Upper lobe of left lung (tissue), 6 donors: ENCODE measurements at regions not wholly inside any gene's neighbourhood (a gene's known extent, or its start where the extent isn't known, plus 50 kb on each side); places are given as distances from the start of the nearest gene placed in this dataset.

Source experiments
- ATAC-seq, 2 donors: fragments of 200-7000 bp; cut with Tn5 transposase; one replicate each; pipeline ENCODE4 v1.9.1; 2022; ENCODE audit warnings: mild to moderate bottlenecking in 2 of 2, moderate library complexity in 2 of 2; ENCODE audit not compliant: low FRiP score in 2 of 2
- DNase-seq, 2 donors: peaks; one replicate each; pipeline ENCODE4 v3.0.0-alpha.2; 2019 to 2020
- H3K27ac ChIP-seq, 4 donors: fragments of 200-600 bp; sonication (generic); one replicate each; pipeline ENCODE4 v1.5.1; 2016 to 2019
- H3K27me3 ChIP-seq, 4 donors: fragments of 200-600 bp; sonication (generic); one replicate each; pipeline ENCODE4 v1.5.1; 2017 to 2019
- H3K36me3 ChIP-seq, 4 donors: fragments of 200-600 bp; sonication (generic); one replicate each; pipeline ENCODE4 v1.5.1; 2016 to 2019
- H3K4me1 ChIP-seq, 4 donors: fragments of 200-600 bp; sonication (generic); one replicate each; pipeline ENCODE4 v1.5.1; 2018 to 2019
- H3K4me3 ChIP-seq, 4 donors: fragments of 200-600 bp; sonication (generic); one replicate each; pipeline ENCODE4 v1.5.1; 2017 to 2019; ENCODE audit warnings: mild to moderate bottlenecking in 2 of 4, moderate library complexity in 1 of 4
- H3K9me3 ChIP-seq, 4 donors: fragments of 200-600 bp; sonication (generic); one replicate each; pipeline ENCODE4 v1.5.1; 2018 to 2019
- EP300 ChIP-seq, 4 donors: sonication (generic); formaldehyde crosslinking; IDR thresholded peaks; one replicate each; pipeline ENCODE4 v1.5.1; 2017; ENCODE audit warnings: antibody characterized with exemption in 4 of 4, control low read depth in 2 of 4
- POLR2A ChIP-seq, 4 donors: fragments of 450-650 bp; IDR thresholded peaks; one replicate each; pipeline ENCODE4 v1.5.1; 2016 to 2017; ENCODE audit warnings: antibody characterized with exemption in 4 of 4, mild to moderate bottlenecking in 2 of 4
- POLR2AphosphoS5 ChIP-seq, 2 donors: sonication (generic); formaldehyde crosslinking; IDR thresholded peaks; one replicate each; pipeline ENCODE4 v1.5.1; 2017; ENCODE audit warnings: antibody characterized with exemption in 2 of 2
- WGBS, 2 donors: methylation state at CpG; one replicate each; pipeline ENCODE4 v1.1.5; 2017 to 2018; 5-methylcytosine and 5-hydroxymethylcytosine counted together
- TF ChIP-seq, protein P1 (sequence below), 6 experiments: fragments of 450-650 bp in 4 of 6; fragments of 200-600 bp in 2 of 6; sonication (generic) in 2 of 6; IDR thresholded peaks; one replicate each; pipeline ENCODE4 v1.5.1; 2016 to 2019; ENCODE audit warnings: antibody characterized with exemption in 6 of 6
- donor health status: DM: no; HTN: no; CAD: no; lungs with moderate emphysema.
- donor health status: DM: no; HTN: yes; CAD: no; lungs with severe emphysema.

DNA sequence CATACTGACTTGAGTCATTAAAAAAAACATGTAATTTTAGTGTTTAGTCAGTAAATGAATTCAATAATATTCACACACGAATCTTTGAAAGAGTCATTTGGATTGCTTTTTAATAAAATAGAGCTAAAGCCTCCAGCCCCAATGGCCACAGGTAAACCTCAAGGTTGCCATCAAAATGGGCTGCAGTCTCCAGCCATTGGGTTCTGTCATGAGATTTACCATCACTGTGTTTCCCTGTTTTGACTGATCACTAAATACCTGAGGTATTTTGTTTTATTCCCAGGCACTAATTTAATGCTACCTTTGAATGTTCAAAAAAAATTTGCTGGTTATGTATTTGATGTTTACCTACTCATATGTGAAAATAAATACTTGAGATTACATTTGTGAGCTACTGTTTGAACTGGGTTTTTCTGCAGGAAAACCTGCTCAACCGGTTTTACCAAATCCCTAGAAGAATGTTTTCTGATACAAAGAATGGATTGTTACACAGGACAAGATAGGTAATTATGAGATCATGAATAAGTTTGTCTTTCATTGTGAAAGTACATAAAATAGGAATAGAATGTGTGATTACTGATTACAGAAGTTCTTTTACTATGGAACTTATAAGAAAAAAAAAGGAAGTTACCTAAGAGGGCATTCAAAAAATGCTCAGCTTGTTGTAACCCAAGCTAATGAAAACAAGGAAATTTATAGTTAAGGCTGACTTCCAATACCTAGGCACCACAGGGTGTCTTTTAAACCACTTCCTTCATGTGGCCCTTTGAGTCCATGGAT lies 391.3 kb downstream of the EFNB2 start:
- H3K27ac ChIP-seq: peak overlapping the region in 3 of 4 donors; percentile 12 to 37 (median 34)
- no peak for ATAC-seq
- DNase-seq: no peak
- H3K36me3 ChIP-seq: no peaks in the 10 kb centered on the region
- no peaks in the 10 kb centered on the region for H3K9me3 ChIP-seq
- 52 to 57% methylated on average over 2 of the region's 2 CpGs for WGBS, 2 donors
- peaks cover 0 to 11% (median 3%) of the 10 kb centered on the region in 4 donors for H3K4me1 ChIP-seq
- TF ChIP-seq, protein P1, sequence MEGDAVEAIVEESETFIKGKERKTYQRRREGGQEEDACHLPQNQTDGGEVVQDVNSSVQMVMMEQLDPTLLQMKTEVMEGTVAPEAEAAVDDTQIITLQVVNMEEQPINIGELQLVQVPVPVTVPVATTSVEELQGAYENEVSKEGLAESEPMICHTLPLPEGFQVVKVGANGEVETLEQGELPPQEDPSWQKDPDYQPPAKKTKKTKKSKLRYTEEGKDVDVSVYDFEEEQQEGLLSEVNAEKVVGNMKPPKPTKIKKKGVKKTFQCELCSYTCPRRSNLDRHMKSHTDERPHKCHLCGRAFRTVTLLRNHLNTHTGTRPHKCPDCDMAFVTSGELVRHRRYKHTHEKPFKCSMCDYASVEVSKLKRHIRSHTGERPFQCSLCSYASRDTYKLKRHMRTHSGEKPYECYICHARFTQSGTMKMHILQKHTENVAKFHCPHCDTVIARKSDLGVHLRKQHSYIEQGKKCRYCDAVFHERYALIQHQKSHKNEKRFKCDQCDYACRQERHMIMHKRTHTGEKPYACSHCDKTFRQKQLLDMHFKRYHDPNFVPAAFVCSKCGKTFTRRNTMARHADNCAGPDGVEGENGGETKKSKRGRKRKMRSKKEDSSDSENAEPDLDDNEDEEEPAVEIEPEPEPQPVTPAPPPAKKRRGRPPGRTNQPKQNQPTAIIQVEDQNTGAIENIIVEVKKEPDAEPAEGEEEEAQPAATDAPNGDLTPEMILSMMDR (IDR thresholded peaks at IDR 0.05): no peak
- no peak for TF ChIP-seq EP300 (IDR thresholded peaks at IDR 0.05)
- no peak for TF ChIP-seq POLR2AphosphoS5 (IDR thresholded peaks at IDR 0.05)
- TF ChIP-seq POLR2A (IDR thresholded peaks at IDR 0.05): no peak
- no peaks in the 10 kb centered on the region for H3K27me3 ChIP-seq
- no peak overlapping the region for H3K4me3 ChIP-seq

DNA sequence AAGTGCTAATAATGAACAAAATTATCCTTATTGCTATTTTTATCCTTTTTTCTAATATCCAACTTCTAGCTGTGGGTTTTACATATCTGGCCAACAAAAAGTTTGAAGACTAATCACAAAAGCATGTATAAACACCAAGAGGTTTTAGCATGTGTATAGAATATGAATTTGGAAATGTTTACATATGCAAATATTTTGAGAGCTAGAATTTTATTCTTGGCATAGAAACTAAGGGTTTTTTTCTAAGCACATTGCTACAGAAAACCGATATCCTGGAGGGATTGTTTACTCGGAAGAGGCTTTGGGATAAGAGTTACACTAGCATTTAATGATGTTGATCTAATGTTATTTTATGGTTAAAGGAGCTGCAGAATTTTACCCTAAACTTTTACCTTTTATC lies 392.1 kb downstream of the EFNB2 start:
- no peaks in the 10 kb centered on the region for H3K27me3 ChIP-seq
- no peak for ATAC-seq
- H3K27ac ChIP-seq: no peak overlapping the region
- 44 to 63% methylated on average over 2 of the region's 2 CpGs for WGBS, 2 donors
- no peaks in the 10 kb centered on the region for H3K36me3 ChIP-seq
- H3K4me1 ChIP-seq: peaks cover 0 to 11% (median 3%) of the 10 kb centered on the region in 4 donors
- no peak for TF ChIP-seq POLR2AphosphoS5 (IDR thresholded peaks at IDR 0.05)
- TF ChIP-seq, protein P1 (IDR thresholded peaks at IDR 0.05): no peak
- TF ChIP-seq EP300 (IDR thresholded peaks at IDR 0.05): no peak
- TF ChIP-seq POLR2A (IDR thresholded peaks at IDR 0.05): no peak
- no peaks in the 10 kb centered on the region for H3K9me3 ChIP-seq
- DNase-seq: no peak
- no peak overlapping the region for H3K4me3 ChIP-seq

DNA sequence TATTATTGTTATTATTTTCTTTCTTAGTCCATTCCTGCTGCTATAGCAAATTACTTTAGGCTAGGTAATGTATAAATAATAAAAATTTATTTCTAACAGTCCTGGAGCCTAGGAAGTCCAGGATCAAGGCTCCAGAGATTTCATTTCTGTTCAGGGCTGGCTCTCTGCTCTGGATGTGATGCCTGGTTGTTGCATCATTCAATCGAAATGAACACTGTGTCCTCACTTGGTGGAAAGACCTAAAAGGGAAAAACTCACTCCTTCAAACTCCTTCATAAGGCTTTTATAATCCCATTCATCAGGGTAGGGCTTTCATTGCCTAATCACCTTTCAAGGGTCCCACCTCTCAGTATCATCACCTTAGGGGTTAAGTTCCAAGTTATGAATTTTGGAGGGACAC lies 395.0 kb downstream of the EFNB2 start:
- TF ChIP-seq, protein P1 (IDR thresholded peaks at IDR 0.05): no peak
- no peak for TF ChIP-seq POLR2A (IDR thresholded peaks at IDR 0.05)
- no peak for TF ChIP-seq POLR2AphosphoS5 (IDR thresholded peaks at IDR 0.05)
- TF ChIP-seq EP300 (IDR thresholded peaks at IDR 0.05): no peak
- Histone ChIP-seq H3K4me1 (peaks cover 0 to 5% (median 3%) of the 10 kb centered on the region in 4 donors), H3K27me3 (no peaks in the 10 kb centered on the region), H3K4me3 (no peak overlapping the region), H3K27ac (no peak overlapping the region), H3K9me3 (no peaks in the 10 kb centered on the region), H3K36me3 (no peaks in the 10 kb centered on the region)
- 56 to 78% methylated on average over 1 of the region's 1 CpG for WGBS, 2 donors
- DNase-seq (no peak), ATAC-seq (no peak)

DNA sequence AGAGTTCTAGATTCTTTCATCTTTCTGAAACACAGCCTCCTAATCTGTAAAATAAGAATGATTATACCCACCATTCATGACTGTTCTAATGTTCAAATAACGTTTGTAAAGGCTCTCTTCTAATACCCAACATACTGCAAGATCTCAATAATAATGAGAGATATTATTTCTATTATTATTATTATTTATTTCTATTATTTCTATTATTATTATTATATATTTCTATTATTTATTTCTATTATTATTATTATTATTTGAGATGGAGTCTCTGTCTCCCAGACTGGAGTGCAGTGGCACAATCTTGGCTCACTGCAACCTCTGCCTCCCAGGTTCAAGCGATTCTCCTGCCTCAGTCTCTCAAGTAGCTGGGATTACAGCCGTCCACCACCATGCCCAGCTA lies 395.5 kb downstream of the EFNB2 start:
- Histone ChIP-seq H3K27ac (no peak overlapping the region), H3K9me3 (no peaks in the 10 kb centered on the region), H3K36me3 (no peaks in the 10 kb centered on the region), H3K4me3 (no peak overlapping the region), H3K4me1 (peaks cover 0 to 5% (median 3%) of the 10 kb centered on the region in 4 donors), H3K27me3 (no peaks in the 10 kb centered on the region)
- ATAC-seq (no peak), DNase-seq (no peak)
- TF ChIP-seq, protein P1 (IDR thresholded peaks at IDR 0.05): no peak
- TF ChIP-seq POLR2A (IDR thresholded peaks at IDR 0.05) (no peak), POLR2AphosphoS5 (IDR thresholded peaks at IDR 0.05) (no peak), EP300 (IDR thresholded peaks at IDR 0.05) (no peak)
- WGBS, 2 donors: 91 to 92% methylated on average over 3 of the region's 3 CpGs

DNA sequence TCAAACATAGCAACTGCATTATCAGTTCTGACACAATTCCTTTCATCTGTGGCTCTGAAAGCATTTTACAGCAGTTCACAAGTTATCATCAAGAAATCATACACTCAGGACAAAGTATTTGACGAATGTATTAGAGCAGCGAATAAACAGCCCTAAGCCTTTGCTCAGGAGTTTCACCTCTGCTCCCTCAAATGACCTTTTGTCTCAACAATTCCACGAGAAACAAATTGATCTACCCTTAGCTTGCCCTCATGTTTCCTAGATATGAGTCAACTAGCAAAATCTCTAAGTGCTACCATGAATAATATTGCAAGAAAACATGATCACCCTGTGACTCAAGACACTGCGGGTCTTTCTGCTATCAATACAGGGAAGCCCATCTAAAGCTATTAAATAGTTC lies 396.1 kb downstream of the EFNB2 start:
- ATAC-seq (no peak), DNase-seq (no peak)
- H3K4me3 ChIP-seq: no peak overlapping the region
- peaks cover 0 to 5% (median 0%) of the 10 kb centered on the region in 4 donors for H3K4me1 ChIP-seq
- no peaks in the 10 kb centered on the region for H3K27me3 ChIP-seq
- WGBS, 2 donors: 63% methylated on average over 4 of the region's 4 CpGs
- TF ChIP-seq POLR2A (IDR thresholded peaks at IDR 0.05) (no peak), EP300 (IDR thresholded peaks at IDR 0.05) (no peak), POLR2AphosphoS5 (IDR thresholded peaks at IDR 0.05) (no peak)
- TF ChIP-seq, protein P1 (IDR thresholded peaks at IDR 0.05): no peak
- H3K9me3 ChIP-seq: no peaks in the 10 kb centered on the region
- H3K36me3 ChIP-seq: no peaks in the 10 kb centered on the region
- no peak overlapping the region for H3K27ac ChIP-seq
